ENCODE measurements at regions not wholly inside any gene's neighbourhood (a gene's known extent, or its start where the extent isn't known, plus 50 kb on each side); places are given as distances from the start of the nearest gene placed in this dataset.
"Not testable (repeated sequence)": the region's sequence is repeated elsewhere in the genome, so short reads cannot be mapped to it uniquely, and the experiment has no call there.

DNA sequence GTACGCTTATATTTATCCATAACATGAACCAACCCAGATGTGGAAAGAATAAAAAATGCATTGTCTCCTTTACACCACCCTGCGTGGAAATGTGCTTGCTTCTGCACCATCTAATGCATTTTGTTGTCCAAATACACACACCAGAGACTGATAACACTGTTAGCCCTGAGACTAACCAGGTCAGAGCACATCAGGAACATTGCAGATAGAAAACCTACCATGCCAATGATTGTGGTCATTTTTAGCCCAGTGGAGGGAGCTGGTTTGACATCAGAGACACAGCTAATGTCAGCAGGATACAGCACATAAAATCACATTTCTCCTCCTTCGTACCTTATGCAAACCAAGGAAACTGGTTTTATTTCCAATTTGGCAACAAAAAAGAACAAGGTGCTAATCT lies 528.7 kb downstream of the DOK5 start:
- Histone ChIP-seq H3K27me3 (ENCODE audit: control insufficient read depth, insufficient read depth, low read length) (no peaks in the 10 kb centered on the region), H3K27ac (ENCODE audit: low read depth, low read length) (no peak overlapping the region), H3K4me3 (ENCODE audit: low read depth, low read length) (no peak overlapping the region), H3K9me3 (ENCODE audit: control insufficient read depth, insufficient read depth, low read length) (peaks cover 13% of the 10 kb centered on the region)
- TF ChIP-seq, protein P1, sequence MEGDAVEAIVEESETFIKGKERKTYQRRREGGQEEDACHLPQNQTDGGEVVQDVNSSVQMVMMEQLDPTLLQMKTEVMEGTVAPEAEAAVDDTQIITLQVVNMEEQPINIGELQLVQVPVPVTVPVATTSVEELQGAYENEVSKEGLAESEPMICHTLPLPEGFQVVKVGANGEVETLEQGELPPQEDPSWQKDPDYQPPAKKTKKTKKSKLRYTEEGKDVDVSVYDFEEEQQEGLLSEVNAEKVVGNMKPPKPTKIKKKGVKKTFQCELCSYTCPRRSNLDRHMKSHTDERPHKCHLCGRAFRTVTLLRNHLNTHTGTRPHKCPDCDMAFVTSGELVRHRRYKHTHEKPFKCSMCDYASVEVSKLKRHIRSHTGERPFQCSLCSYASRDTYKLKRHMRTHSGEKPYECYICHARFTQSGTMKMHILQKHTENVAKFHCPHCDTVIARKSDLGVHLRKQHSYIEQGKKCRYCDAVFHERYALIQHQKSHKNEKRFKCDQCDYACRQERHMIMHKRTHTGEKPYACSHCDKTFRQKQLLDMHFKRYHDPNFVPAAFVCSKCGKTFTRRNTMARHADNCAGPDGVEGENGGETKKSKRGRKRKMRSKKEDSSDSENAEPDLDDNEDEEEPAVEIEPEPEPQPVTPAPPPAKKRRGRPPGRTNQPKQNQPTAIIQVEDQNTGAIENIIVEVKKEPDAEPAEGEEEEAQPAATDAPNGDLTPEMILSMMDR (IDR thresholded peaks at IDR 0.05; ENCODE audit: low read depth, low read length): no peak
- POLR2A ChIA-PET: no interaction called here
- CTCF ChIA-PET: no interaction called here
- DNase-seq (ENCODE audit: low read depth, low spot score): no peak

DNA sequence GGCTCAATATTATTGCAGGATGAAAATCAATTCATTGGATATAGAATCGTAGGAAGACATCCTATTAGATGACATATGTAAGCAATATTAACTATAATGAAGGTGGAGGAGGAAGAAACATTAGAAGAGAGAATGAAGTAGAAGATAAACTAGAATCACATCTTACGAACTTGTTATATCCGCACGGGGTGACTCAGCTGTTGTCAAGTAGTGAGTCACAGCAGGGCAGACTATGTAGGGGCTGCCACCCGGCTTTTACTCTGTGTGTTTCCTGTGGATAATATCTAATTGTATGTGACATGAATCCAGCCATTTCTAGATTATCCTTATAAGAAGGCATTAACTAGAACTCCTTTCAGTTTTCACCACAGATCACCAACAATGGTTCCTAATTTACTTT lies 520.2 kb downstream of the DOK5 start:
- POLR2A ChIA-PET: no interaction called here
- Histone ChIP-seq H3K27me3 (ENCODE audit: control insufficient read depth, insufficient read depth, low read length) (no peaks in the 10 kb centered on the region), H3K9me3 (ENCODE audit: control insufficient read depth, insufficient read depth, low read length) (peaks cover 12% of the 10 kb centered on the region), H3K4me3 (ENCODE audit: low read depth, low read length) (no peak overlapping the region), H3K27ac (ENCODE audit: low read depth, low read length) (no peak overlapping the region)
- CTCF ChIA-PET: no interaction called here
- no peak for DNase-seq (ENCODE audit: low read depth, low spot score)
- TF ChIP-seq, protein P1 (IDR thresholded peaks at IDR 0.05; ENCODE audit: low read depth, low read length): no peak

DNA sequence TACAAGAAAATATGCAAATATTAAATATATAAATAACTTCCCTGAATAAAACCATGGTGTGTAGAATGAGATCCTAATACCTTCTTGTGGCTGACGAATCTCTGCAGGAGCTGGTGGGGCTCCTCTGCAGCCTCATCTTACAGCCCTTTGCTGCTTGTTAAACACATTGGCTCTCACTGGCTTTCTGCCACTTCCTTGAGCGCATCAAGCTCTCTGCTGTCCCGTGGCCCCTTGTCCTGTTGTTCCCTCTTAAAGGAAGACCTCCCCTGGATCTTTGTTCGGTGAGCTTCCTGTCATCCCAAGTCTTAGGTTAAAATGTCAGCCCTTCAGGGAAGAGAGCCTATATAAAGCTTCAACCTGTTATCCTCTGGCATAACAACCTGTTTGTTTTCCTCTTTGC lies 519.6 kb downstream of the DOK5 start:
- POLR2A ChIA-PET: no interaction called here
- TF ChIP-seq, protein P1 (IDR thresholded peaks at IDR 0.05; ENCODE audit: low read depth, low read length): no peak

DNA sequence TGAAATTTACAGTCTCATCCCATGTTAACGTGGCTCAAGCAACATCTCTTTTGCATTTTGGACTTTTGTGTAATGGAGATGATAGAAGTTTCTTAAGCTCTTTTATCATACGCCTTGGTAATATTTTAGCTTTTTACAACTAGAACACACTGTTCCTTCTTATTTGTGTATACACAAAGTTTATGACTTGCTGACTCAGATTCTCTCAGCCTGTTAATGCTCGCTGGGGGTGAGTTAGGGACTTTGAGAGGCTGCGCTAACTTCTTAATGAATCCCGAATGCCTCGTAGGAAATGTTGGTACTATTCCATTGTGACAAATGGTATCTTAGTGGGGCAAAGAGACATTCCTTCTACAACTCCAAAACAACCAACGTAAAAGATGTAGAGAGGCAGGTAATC lies 509.7 kb downstream of the DOK5 start:
- no peak overlapping the region for H3K4me3 ChIP-seq (ENCODE audit: low read depth, low read length)
- ChIA-PET POLR2A (no interaction called here), CTCF (no interaction called here)
- H3K27me3 ChIP-seq (ENCODE audit: control insufficient read depth, insufficient read depth, low read length): no peaks in the 10 kb centered on the region
- no peak for DNase-seq (ENCODE audit: low read depth, low spot score)
- peaks cover 23% of the 10 kb centered on the region for H3K9me3 ChIP-seq (ENCODE audit: control insufficient read depth, insufficient read depth, low read length)
- no peak overlapping the region for H3K27ac ChIP-seq (ENCODE audit: low read depth, low read length)
- TF ChIP-seq, protein P1 (IDR thresholded peaks at IDR 0.05; ENCODE audit: low read depth, low read length): no peak

More for the DNA sequence above, 519.6 kb downstream of the DOK5 start:
- Histone ChIP-seq H3K27ac (ENCODE audit: low read depth, low read length) (no peak overlapping the region), H3K4me3 (ENCODE audit: low read depth, low read length) (no peak overlapping the region), H3K27me3 (ENCODE audit: control insufficient read depth, insufficient read depth, low read length) (no peaks in the 10 kb centered on the region), H3K9me3 (ENCODE audit: control insufficient read depth, insufficient read depth, low read length) (peaks cover 12% of the 10 kb centered on the region)
- CTCF ChIA-PET: no interaction called here
- DNase-seq (ENCODE audit: low read depth, low spot score): no peak

DNA sequence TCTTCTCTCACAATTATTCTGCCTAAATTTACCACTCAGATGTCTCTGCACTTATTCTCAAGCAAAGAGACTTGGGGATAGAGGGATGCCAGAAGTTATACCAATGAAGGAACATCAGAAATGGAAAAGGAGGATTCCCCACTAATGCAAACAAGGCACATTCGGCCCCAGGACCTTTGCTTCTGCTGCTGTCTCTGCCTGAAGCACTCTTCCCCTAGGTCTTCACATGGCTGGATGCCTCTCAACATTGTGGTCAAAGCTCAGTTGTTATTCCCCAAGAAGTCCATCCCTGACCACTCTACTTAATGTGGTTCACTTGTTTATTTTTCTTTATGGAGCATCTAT lies 508.7 kb downstream of the DOK5 start:
- ChIA-PET POLR2A (no interaction called here), CTCF (no interaction called here)
- no peaks in the 10 kb centered on the region for H3K27me3 ChIP-seq (ENCODE audit: control insufficient read depth, insufficient read depth, low read length)
- no peak overlapping the region for H3K27ac ChIP-seq (ENCODE audit: low read depth, low read length)
- H3K4me3 ChIP-seq (ENCODE audit: low read depth, low read length): no peak overlapping the region
- DNase-seq (ENCODE audit: low read depth, low spot score): no peak
- TF ChIP-seq, protein P1 (IDR thresholded peaks at IDR 0.05; ENCODE audit: low read depth, low read length): no peak
- H3K9me3 ChIP-seq (ENCODE audit: control insufficient read depth, insufficient read depth, low read length): peaks cover 23% of the 10 kb centered on the region

DNA sequence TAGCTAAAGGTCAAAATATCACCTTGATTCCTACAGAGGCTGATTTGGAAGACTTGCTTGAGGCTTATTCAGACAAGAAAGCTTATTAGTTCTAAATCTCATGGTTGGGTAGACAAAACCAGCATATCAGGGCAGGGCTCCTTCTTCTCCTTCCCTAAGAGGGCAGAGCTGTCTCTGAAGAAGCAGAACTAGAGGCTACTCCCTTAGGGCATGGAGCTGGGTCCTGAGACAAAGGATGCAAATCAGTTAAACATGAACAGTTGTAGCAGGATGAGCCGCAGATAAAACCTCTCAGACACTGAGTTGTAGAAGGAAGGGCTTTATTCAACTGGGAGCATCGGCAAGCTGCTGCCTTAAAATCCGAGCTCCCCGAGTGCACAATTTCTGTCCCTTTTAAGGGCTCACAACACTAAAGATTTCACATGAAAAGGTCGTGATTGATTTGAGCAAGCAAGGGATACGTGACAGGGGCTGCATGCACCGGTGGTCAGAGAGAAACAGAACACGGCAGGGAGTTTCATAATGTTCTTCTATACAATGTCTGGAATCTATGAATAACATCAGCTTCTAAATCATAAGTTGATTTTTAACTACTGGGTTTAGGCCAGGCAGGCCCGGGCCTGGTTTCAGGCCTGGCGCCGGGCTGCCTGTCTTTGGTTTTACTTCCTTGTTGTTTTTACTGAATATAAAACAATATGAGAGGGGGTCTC lies 508.2 kb downstream of the DOK5 start:
- CTCF ChIA-PET; H3K27me3 ChIP-seq (ENCODE audit: control insufficient read depth, insufficient read depth, low read length); POLR2A ChIA-PET; DNase-seq (ENCODE audit: low read depth, low spot score); H3K27ac ChIP-seq (ENCODE audit: low read depth, low read length); H3K4me3 ChIP-seq (ENCODE audit: low read depth, low read length): not testable (repeated sequence)
- peaks cover 23% of the 10 kb centered on the region for H3K9me3 ChIP-seq (ENCODE audit: control insufficient read depth, insufficient read depth, low read length)

Data from AG04450 (cell line).